NCI-H82 (cell line): ENCODE measurements at regions not wholly inside any gene's neighbourhood (a gene's known extent, or its start where the extent isn't known, plus 50 kb on each side); places are given as distances from the start of the nearest gene placed in this dataset.

Experiments used
- DNase-seq: peaks from one replicate; lab custom pipeline; 2025; lab: John Stamatoyannopoulos, UW

- no peak for DNase-seq
These were observed 139.8 kb downstream of the RPL22L1 start for GRCh38 chr3:170730071-170730812.

- DNase-seq, result no peak
These were observed 141.8 kb downstream of the RPL22L1 start for GRCh38 chr3:170728181-170728580.

- DNase-seq, result no peak
These were observed 141.9 kb upstream of the SLC7A14 start for GRCh38 chr3:170727754-170728153.

GRCh38 chr3:170726976-170727661 is 141.2 kb upstream of the SLC7A14 start:
- DNase-seq, result no peak

- peak; percentile 68 for DNase-seq
These were observed 139.4 kb upstream of the SLC7A14 start for GRCh38 chr3:170725285-170725731.

- DNase-seq, result peak; percentile 68
These were observed 138.9 kb upstream of the SLC7A14 start for GRCh38 chr3:170724599-170725280.

- DNase-seq, result no peak
These were observed 137.4 kb upstream of the SLC7A14 start for GRCh38 chr3:170723241-170723640.

- DNase-seq, result no peak
These were observed 135.7 kb upstream of the SLC7A14 start for GRCh38 chr3:170721563-170721962.

GRCh38 chr3:170719300-170719699 is 133.4 kb upstream of the SLC7A14 start:
- DNase-seq, result no peak

- no peak for DNase-seq
These were observed 133.0 kb upstream of the SLC7A14 start for GRCh38 chr3:170718848-170719247.

GRCh38 chr3:170717410-170718402 is 131.8 kb upstream of the SLC7A14 start:
- no peak for DNase-seq

GRCh38 chr3:170716172-170716805 is 130.4 kb upstream of the SLC7A14 start:
- no peak for DNase-seq

GRCh38 chr3:170714562-170715535 is 129.0 kb upstream of the SLC7A14 start:
- DNase-seq, result no peak

- DNase-seq, result no peak
These were observed 128.2 kb upstream of the SLC7A14 start for GRCh38 chr3:170714122-170714521.

GRCh38 chr3:170713653-170714052 is 127.8 kb upstream of the SLC7A14 start:
- DNase-seq, result no peak

- no peak for DNase-seq
These were observed 126.9 kb upstream of the SLC7A14 start for GRCh38 chr3:170712798-170713197.

GRCh38 chr3:170712336-170712735 is 126.5 kb upstream of the SLC7A14 start:
- no peak for DNase-seq

GRCh38 chr3:170711786-170712185 is 125.9 kb upstream of the SLC7A14 start:
- peak; percentile 60 for DNase-seq

- no peak for DNase-seq
These were observed 123.2 kb upstream of the SLC7A14 start for GRCh38 chr3:170709046-170709445.

- no peak for DNase-seq
These were observed 122.0 kb upstream of the SLC7A14 start for GRCh38 chr3:170707899-170708298.
